ENCODE measurements at regions not wholly inside any gene's neighbourhood (a gene's known extent, or its start where the extent isn't known, plus 50 kb on each side); places are given as distances from the start of the nearest gene placed in this dataset.
"Not testable (repeated sequence)": the region's sequence is repeated elsewhere in the genome, so short reads cannot be mapped to it uniquely, and the experiment has no call there.

DNA sequence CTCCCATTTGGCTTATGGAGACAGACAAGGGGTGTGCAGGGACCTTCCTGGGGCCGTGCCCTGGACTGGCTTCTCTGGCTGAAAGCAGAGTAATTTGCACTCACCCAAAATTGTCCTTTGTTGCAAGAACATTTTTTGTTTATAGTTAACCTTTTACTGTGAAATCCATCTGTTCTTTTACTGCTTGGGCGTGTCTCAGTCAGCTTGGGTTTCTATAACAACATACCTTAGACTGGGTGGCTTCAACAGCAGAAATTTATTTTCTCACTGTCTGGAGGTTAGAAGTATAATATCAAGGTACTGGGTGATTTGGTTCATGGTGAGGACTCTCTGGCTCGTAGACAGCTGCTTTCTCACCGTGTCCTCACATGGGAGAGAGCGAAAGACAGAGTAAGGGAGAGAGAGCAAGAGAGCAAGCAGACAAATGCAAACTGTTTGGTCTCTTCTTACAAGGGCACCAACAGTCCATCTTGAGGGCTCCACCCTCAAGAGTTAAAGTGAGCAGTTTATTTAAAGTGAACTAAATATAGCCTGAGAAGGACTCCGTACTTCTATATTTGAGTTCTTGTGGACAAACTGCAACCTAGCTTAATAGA, 131.0 kb upstream of the NPY start:
- WGBS, 3 donors, result 38 to 46% (median 39%) methylated on average over 6 of the region's 6 CpGs
- TF ChIP-seq, protein P1, sequence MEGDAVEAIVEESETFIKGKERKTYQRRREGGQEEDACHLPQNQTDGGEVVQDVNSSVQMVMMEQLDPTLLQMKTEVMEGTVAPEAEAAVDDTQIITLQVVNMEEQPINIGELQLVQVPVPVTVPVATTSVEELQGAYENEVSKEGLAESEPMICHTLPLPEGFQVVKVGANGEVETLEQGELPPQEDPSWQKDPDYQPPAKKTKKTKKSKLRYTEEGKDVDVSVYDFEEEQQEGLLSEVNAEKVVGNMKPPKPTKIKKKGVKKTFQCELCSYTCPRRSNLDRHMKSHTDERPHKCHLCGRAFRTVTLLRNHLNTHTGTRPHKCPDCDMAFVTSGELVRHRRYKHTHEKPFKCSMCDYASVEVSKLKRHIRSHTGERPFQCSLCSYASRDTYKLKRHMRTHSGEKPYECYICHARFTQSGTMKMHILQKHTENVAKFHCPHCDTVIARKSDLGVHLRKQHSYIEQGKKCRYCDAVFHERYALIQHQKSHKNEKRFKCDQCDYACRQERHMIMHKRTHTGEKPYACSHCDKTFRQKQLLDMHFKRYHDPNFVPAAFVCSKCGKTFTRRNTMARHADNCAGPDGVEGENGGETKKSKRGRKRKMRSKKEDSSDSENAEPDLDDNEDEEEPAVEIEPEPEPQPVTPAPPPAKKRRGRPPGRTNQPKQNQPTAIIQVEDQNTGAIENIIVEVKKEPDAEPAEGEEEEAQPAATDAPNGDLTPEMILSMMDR (IDR thresholded peaks at IDR 0.05), result no peak
- ATAC-seq, result no peak
- DNase-seq, result no peak
- Histone ChIP-seq H3K36me3 (ENCODE audit: insufficient read depth in 1 of 2, low read depth in 1 of 2) (no peaks in the 10 kb centered on the region), H3K27ac (no peak overlapping the region), H3K4me1 (no peaks in the 10 kb centered on the region), H3K9me3 (no peaks in the 10 kb centered on the region), H3K27me3 (ENCODE audit: insufficient read depth in 3 of 3, low read length in 2 of 3) (no peaks in the 10 kb centered on the region), H3K4me3 (no peak overlapping the region)
- intact Hi-C loops (cut with DNase I), result no loop called here

DNA sequence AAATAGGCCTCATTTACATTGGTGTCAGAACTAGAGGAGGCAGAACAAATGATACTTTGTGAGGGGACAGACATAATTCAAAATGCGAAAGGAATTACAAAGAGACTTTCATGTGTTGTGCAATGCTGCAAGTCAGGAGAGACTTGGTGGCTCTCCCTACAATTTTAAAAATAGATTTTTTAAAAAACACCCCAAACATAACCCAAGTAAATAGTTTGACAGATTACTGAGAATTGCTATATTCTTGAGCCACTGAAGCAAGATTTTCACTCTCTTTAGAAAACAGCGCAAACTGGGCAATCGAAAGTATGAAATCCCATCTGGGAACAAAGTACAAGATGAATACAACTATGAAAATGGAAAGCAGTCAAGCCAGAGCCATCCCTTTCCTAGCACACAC, 126.3 kb upstream of the NPY start:
- Histone ChIP-seq H3K27ac (no peak overlapping the region), H3K36me3 (ENCODE audit: insufficient read depth in 1 of 2, low read depth in 1 of 2) (no peaks in the 10 kb centered on the region), H3K4me1 (no peaks in the 10 kb centered on the region), H3K27me3 (ENCODE audit: insufficient read depth in 3 of 3, low read length in 2 of 3) (no peaks in the 10 kb centered on the region), H3K4me3 (no peak overlapping the region), H3K9me3 (no peaks in the 10 kb centered on the region)
- TF ChIP-seq, protein P1 (IDR thresholded peaks at IDR 0.05), result no peak
- WGBS, 3 donors, result 96% methylated on average over 3 of the region's 3 CpGs
- intact Hi-C loops (cut with DNase I), result no loop called here
- ATAC-seq (no peak), DNase-seq (no peak)

DNA sequence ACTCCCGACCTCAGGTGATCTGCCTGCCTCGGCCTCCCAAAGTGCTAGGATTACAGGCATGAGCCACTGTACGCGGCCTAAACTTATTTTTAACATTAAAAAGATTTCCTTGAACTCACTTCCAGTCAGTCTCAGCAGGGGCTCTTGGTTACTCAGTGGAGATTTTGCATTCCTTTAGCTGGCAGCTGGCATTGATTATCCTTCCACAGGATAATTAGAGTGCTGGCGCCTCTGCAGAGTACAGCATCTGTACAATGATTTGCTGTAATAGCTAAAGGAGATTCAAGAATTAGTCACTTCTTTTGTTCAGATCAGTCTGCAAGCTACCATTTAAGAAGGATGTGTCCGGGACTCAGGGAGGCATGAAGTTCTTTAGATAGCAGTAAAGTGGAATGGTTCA, 125.0 kb upstream of the NPY start:
- Histone ChIP-seq H3K4me3 (no peak overlapping the region), H3K27me3 (ENCODE audit: insufficient read depth in 3 of 3, low read length in 2 of 3) (no peaks in the 10 kb centered on the region), H3K27ac (no peak overlapping the region), H3K4me1 (no peaks in the 10 kb centered on the region), H3K36me3 (ENCODE audit: insufficient read depth in 1 of 2, low read depth in 1 of 2) (no peaks in the 10 kb centered on the region), H3K9me3 (no peaks in the 10 kb centered on the region)
- intact Hi-C loops (cut with DNase I), result no loop called here
- DNase-seq, result no peak
- TF ChIP-seq, protein P1 (IDR thresholded peaks at IDR 0.05), result no peak
- 62 to 75% (median 72%) methylated on average over 6 of the region's 6 CpGs for WGBS, 3 donors
- no peak for ATAC-seq

DNA sequence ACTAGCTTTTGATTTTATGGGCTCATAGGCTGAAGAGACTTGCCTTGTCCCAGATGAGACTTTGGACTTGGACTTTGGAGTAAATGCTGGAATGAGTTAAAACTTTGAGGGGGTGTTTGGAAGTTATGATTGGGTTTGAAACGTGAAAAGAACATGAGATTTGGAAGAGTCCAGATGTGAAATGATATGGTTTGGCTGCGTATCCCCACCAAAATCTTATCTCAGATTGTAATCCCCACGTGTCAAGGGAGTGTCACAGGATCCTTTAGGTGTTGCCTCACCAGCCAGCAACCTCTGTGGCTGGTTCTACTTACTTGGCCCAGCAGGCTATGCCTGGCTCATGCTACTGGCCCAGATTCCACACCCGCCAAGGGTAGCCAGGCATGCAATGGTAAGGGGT, 119.6 kb upstream of the NPY start:
- 64 to 66% (median 66%) methylated on average over 4 of the region's 4 CpGs for WGBS, 3 donors
- DNase-seq (no peak), ATAC-seq (no peak)
- H3K4me1 ChIP-seq, result no peaks in the 10 kb centered on the region
- H3K27ac ChIP-seq, result no peak overlapping the region
- no peaks in the 10 kb centered on the region for H3K36me3 ChIP-seq (ENCODE audit: insufficient read depth in 1 of 2, low read depth in 1 of 2)
- TF ChIP-seq, protein P1 (IDR thresholded peaks at IDR 0.05), result no peak
- intact Hi-C loops (cut with DNase I), result no loop called here
- H3K9me3 ChIP-seq, result no peaks in the 10 kb centered on the region
- H3K4me3 ChIP-seq, result no peak overlapping the region
- H3K27me3 ChIP-seq (ENCODE audit: insufficient read depth in 3 of 3, low read length in 2 of 3), result no peaks in the 10 kb centered on the region

DNA sequence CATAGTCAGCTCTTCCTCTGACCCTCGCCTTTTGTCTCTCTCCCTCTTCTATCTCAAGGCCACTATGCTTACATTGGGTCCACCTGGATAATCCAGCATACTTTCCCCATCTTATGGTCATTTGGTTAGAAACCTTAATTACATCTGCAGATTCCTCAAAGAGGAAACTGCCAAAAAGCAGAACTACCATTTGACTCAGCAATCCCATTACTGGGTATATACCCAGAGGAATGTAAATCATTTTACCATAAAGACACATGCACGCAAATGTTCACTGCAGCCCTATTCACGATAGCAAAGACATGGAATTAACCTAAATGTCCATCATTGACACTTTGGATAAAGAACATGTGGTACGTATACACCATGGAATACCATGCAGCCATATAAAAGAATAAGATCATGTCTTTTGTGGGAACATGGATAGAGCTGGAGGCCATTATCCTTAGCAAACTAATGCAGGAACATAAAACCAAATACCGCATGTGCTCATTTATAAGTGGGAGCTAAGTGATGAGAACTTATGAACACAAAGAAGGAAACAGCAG, 114.8 kb upstream of the NPY start:
- TF ChIP-seq, protein P1 (IDR thresholded peaks at IDR 0.05), result no peak
- no peak for DNase-seq

DNA sequence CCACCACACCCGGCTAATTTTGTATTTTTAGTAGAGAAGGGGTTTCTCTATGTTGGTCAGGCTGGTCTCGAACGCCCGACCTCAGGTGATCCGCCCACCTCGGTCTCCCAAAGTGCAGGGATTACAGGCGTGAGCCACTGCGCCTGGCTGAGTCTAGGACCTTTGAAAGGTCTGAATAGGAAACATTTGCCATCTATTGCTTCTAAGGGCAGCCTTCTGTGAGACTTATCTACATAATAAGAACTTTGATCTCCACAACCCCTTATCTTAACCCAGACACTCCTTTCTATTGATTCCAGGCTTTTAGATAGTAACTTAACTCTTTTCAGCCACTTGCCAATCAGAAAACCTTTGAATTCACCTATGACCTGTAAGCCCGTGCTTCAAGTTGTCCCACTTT, 112.0 kb upstream of the NPY start:
- H3K36me3 ChIP-seq (ENCODE audit: insufficient read depth in 1 of 2, low read depth in 1 of 2); H3K27me3 ChIP-seq (ENCODE audit: insufficient read depth in 3 of 3, low read length in 2 of 3); ATAC-seq; H3K27ac ChIP-seq; H3K4me3 ChIP-seq; H3K9me3 ChIP-seq; H3K4me1 ChIP-seq; DNase-seq; intact Hi-C loops (cut with DNase I): not testable (repeated sequence)
- WGBS, 3 donors, result 90 to 91% (median 91%) methylated on average over 9 of the region's 9 CpGs

More for the DNA sequence above, 114.8 kb upstream of the NPY start:
- H3K4me3 ChIP-seq, result no peak overlapping the region
- H3K27me3 ChIP-seq (ENCODE audit: insufficient read depth in 3 of 3, low read length in 2 of 3), result no peaks in the 10 kb centered on the region
- no peaks in the 10 kb centered on the region for H3K9me3 ChIP-seq
- WGBS, 3 donors, result 84 to 89% (median 88%) methylated on average over 5 of the region's 5 CpGs
- intact Hi-C loops (cut with DNase I), result no loop called here
- ATAC-seq, result no peak
- H3K36me3 ChIP-seq (ENCODE audit: insufficient read depth in 1 of 2, low read depth in 1 of 2), result no peaks in the 10 kb centered on the region
- no peak overlapping the region for H3K27ac ChIP-seq
- no peaks in the 10 kb centered on the region for H3K4me1 ChIP-seq

Data from psoas muscle (tissue), 7 donors.